ENCODE measurements at regions not wholly inside any gene's neighbourhood (a gene's known extent, or its start where the extent isn't known, plus 50 kb on each side); places are given as distances from the start of the nearest gene placed in this dataset.
"Not testable (repeated sequence)": the region's sequence is repeated elsewhere in the genome, so short reads cannot be mapped to it uniquely, and the experiment has no call there.

DNA sequence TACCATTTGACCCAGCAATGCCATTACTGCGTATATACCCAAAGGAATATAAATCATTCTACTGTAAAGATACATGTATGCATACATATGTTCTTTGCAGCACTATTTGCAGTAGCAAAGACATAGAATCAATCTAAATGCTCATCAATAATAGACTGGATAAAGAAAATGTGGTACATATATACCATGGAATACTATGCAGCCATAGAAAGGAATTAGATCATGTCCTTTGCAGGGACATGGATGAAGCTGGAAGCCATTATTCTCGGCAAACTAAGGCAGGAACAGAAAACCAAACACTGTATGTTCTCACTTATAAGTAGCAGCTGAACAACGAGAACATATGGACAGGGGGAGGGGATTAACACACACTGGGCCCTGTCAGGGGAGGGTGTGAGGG, 54.8 kb upstream of the ZNF30 start:
- H3K27me3 ChIP-seq; H3K27ac ChIP-seq; H3K4me1 ChIP-seq; H3K36me3 ChIP-seq; H3K4me3 ChIP-seq; intact Hi-C loops (cut with DNase I; ENCODE audit: low total_unique reads); H3K9me3 ChIP-seq; DNase-seq: not testable (repeated sequence)
- WGBS, 5 donors: 72 to 89% (median 84%) methylated on average over 3 of the region's 3 CpGs

DNA sequence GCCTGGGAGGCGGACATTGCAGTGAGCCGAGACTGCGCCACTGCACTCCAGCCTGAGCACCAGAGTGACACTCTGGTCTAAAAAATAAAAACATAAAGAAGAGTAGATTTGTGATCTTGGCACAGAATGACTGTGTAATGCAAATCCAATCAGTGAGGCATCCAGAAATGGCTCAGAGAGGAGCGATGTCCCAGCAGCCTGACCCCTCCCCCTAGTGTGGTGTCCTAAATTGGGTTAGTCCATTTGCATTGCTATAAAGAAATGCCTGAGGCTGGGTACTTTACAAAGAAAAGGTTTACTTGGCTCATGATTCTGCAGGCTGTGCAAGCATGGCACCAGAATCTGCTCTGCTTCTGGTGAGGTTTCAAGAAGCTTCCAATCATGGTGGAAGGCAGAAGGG, 59.1 kb upstream of the ZNF30 start:
- peaks cover 0 to 10% (median 2%) of the 10 kb centered on the region in 4 donors for H3K9me3 ChIP-seq
- DNase-seq: no peak
- intact Hi-C loops (cut with DNase I; ENCODE audit: low total_unique reads): no loop called here
- H3K27ac ChIP-seq: no peak overlapping the region
- no peaks in the 10 kb centered on the region for H3K36me3 ChIP-seq
- H3K27me3 ChIP-seq: no peaks in the 10 kb centered on the region
- TF ChIP-seq EP300 (IDR thresholded peaks at IDR 0.05) (no peak), POLR2AphosphoS5 (IDR thresholded peaks at IDR 0.05) (no peak), POLR2A (IDR thresholded peaks at IDR 0.05) (no peak)
- TF ChIP-seq, protein P1, sequence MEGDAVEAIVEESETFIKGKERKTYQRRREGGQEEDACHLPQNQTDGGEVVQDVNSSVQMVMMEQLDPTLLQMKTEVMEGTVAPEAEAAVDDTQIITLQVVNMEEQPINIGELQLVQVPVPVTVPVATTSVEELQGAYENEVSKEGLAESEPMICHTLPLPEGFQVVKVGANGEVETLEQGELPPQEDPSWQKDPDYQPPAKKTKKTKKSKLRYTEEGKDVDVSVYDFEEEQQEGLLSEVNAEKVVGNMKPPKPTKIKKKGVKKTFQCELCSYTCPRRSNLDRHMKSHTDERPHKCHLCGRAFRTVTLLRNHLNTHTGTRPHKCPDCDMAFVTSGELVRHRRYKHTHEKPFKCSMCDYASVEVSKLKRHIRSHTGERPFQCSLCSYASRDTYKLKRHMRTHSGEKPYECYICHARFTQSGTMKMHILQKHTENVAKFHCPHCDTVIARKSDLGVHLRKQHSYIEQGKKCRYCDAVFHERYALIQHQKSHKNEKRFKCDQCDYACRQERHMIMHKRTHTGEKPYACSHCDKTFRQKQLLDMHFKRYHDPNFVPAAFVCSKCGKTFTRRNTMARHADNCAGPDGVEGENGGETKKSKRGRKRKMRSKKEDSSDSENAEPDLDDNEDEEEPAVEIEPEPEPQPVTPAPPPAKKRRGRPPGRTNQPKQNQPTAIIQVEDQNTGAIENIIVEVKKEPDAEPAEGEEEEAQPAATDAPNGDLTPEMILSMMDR (IDR thresholded peaks at IDR 0.05): no peak
- 80 to 98% (median 94%) methylated on average over 4 of the region's 4 CpGs for WGBS, 5 donors
- H3K4me1 ChIP-seq: no peaks in the 10 kb centered on the region
- H3K4me3 ChIP-seq: no peak overlapping the region

DNA sequence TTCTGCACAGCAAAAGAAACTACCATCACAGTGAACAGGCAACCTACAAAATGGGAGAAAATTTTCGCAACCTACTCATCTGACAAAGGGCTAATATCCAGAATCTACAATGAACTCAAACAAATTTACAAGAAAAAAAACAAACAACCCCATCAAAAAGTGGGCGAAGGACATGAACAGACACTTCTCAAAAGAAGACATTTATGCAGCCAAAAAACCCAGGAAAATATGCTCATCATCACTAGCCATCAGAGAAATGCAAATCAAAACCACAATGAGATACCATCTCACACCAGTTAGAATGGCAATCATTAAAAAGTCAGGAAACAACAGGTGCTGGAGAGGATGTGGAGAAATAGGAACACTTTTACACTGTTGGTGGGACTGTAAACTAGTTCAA, 61.5 kb upstream of the ZNF30 start:
- WGBS, 5 donors: 75 to 94% (median 87%) methylated on average over 2 of the region's 2 CpGs
- peaks cover 0 to 10% (median 2%) of the 10 kb centered on the region in 4 donors for H3K9me3 ChIP-seq
- DNase-seq; H3K4me1 ChIP-seq; H3K27me3 ChIP-seq; H3K36me3 ChIP-seq; H3K4me3 ChIP-seq; intact Hi-C loops (cut with DNase I; ENCODE audit: low total_unique reads); H3K27ac ChIP-seq: not testable (repeated sequence)

DNA sequence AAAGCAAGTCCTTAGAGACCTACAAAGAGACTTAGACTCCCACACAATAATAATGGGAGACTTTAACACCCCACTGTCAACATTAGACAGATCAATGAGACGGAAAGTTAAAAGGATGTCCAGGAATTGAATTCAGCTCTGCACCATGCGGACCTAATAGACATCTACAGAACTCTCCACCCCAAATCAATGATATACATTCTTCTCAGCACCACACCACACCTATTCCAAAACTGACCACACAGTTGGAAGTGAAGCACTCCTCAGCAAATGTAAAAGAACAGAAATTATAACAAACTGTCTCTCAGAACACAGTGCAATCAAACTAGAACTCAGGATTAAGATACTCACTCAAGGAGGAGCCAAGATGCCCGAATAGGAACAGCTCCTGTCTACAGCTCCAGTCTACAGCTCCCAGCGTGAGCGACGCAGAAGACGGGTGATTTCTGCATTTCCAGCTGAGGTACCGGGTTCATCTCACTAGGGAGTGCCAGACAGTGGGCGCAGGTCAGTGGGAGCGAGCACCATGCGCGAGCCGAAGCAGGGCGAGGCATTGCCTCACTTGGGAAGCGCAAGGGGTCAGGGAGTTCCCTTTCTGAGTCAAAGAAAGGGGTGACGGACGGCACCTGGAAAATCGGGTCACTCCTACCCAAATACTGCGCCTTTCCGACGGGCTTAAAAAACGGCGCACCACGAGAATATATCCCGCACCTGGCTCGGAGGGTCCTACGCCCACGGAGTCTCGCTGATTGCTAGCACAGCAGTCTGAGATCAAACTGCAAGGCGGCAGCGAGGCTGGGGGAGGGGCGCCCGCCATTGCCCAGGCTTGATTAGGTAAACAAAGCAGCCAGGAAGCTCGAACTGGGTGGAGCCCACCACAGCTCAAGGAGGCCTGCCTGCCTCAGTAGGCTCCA, 66.6 kb upstream of the ZNF30 start:
- Histone ChIP-seq H3K4me3 (peak overlapping the region; percentile 27 to 43 (median 35)), H3K27ac (peak overlapping the region in 3 of 5 donors; percentile 1 to 38 (median 35))
- intact Hi-C loops (cut with DNase I; ENCODE audit: low total_unique reads); H3K36me3 ChIP-seq; H3K9me3 ChIP-seq; DNase-seq; H3K4me1 ChIP-seq; H3K27me3 ChIP-seq: not testable (repeated sequence)
- WGBS, 5 donors: 5 to 14% (median 8%) methylated on average over 8 to 34 of the region's 34 CpGs

DNA sequence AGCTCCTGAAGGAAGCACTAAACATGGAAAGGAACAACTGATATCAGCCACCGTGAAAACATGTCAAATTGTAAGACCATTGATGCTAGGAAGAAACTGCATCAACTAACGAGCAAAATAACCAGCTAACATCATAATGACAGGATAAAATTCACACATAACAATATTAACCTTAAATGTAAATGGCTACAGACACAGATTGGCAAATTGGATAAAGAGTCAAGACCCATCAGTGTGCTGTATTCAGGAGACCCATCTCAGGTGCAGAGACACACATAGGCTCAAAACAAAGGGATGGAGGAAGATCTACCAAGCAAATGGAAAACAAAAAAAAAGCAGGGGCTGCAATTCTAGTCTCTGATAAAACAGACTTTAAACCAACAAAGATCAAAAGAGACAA, 67.4 kb upstream of the ZNF30 start:
- H3K36me3 ChIP-seq; H3K4me3 ChIP-seq; H3K4me1 ChIP-seq; DNase-seq; intact Hi-C loops (cut with DNase I; ENCODE audit: low total_unique reads); H3K9me3 ChIP-seq; H3K27ac ChIP-seq; H3K27me3 ChIP-seq: not testable (repeated sequence)
- WGBS, 5 donors: 93 to 97% (median 94%) methylated on average over 2 of the region's 2 CpGs

DNA sequence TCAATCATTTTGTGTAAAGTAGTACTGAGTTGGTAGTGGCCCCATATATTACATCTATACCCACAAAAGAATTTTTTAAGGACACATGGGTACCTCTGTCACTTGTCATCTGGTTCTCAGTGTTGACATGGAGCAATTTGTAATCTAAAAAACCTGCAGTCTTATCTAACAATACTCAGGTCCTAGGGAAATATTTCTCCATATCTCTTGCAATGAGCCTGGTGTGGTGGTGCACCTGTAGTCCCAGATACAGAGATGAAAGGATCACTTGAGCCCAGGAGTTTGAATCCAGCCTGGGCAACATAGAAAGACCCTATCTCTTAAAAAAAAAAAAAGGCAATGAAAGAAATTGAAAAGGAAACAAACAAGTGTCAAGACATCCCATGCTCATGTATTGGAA, 70.7 kb upstream of the ZNF30 start:
- DNase-seq: no peak
- Histone ChIP-seq H3K4me1 (no peaks in the 10 kb centered on the region), H3K9me3 (peaks cover 0 to 4% (median 0%) of the 10 kb centered on the region in 4 donors), H3K27me3 (no peaks in the 10 kb centered on the region), H3K27ac (no peak overlapping the region), H3K4me3 (no peak overlapping the region), H3K36me3 (no peaks in the 10 kb centered on the region)
- TF ChIP-seq POLR2A (IDR thresholded peaks at IDR 0.05) (no peak), EP300 (IDR thresholded peaks at IDR 0.05) (no peak), POLR2AphosphoS5 (IDR thresholded peaks at IDR 0.05) (no peak)
- TF ChIP-seq, protein P1 (IDR thresholded peaks at IDR 0.05): no peak
- intact Hi-C loops (cut with DNase I; ENCODE audit: low total_unique reads): no loop called here

Measured in stomach (tissue), 8 donors.